Neural crest cell (in vitro differentiated cells): ENCODE measurements at regions not wholly inside any gene's neighbourhood (a gene's known extent, or its start where the extent isn't known, plus 50 kb on each side); places are given as distances from the start of the nearest gene placed in this dataset.

ENCODE experiments used
- DNase-seq: peaks from one replicate; pipeline ENCODE4 v3.0.0; 2021; ENCODE audit warnings: low read depth, mixed read lengths, low spot score
- H3K27ac Mint-ChIP-seq: one replicate; pipeline ENCODE4 v1.8.0; 2021; ENCODE audit warnings: mild to moderate bottlenecking, mixed read lengths; ENCODE audit not compliant: unreplicated experiment
- H3K27me3 Mint-ChIP-seq: 2 replicates; pipeline ENCODE4 v1.8.0; 2021; ENCODE audit warnings: low read depth, mild to moderate bottlenecking, mixed read lengths
- H3K36me3 Mint-ChIP-seq: 2 replicates; pipeline ENCODE4 v1.8.0; 2021; ENCODE audit warnings: low read depth, mild to moderate bottlenecking, mixed read lengths
- H3K4me1 Mint-ChIP-seq: 2 replicates; pipeline ENCODE4 v1.8.0; 2021; ENCODE audit warnings: mixed read lengths
- H3K4me3 Mint-ChIP-seq: one replicate; pipeline ENCODE4 v1.8.0; 2021; ENCODE audit warnings: mild to moderate bottlenecking, mixed read lengths
- H3K9me3 Mint-ChIP-seq: 2 replicates; pipeline ENCODE4 v1.8.0; 2021; ENCODE audit warnings: mixed read lengths
- CTCF ChIP-seq: fragments of 200-600 bp; sonication (generic); conservative IDR thresholded peaks from 2 replicates; pipeline ENCODE4 v1.5.0; 2021; ENCODE audit warnings: antibody characterized with exemption, mild to moderate bottlenecking

- H3K27ac Mint-ChIP-seq, result no peak overlapping the region
- H3K4me3 Mint-ChIP-seq, result no peak overlapping the region
- no peaks in the 10 kb centered on the region for H3K36me3 Mint-ChIP-seq
- peaks cover 27% of the 10 kb centered on the region for H3K4me1 Mint-ChIP-seq
- DNase-seq, result no peak
- no peaks in the 10 kb centered on the region for H3K27me3 Mint-ChIP-seq
- no peak for TF ChIP-seq CTCF
- H3K9me3 Mint-ChIP-seq, result peaks cover 7% of the 10 kb centered on the region
These were observed 125.8 kb upstream of the CREB1 start for GRCh38 chr2:207403950-207404349.

GRCh38 chr2:207405150-207405549, 124.6 kb upstream of the CREB1 start:
- no peak overlapping the region for H3K27ac Mint-ChIP-seq
- no peak for TF ChIP-seq CTCF
- no peaks in the 10 kb centered on the region for H3K27me3 Mint-ChIP-seq
- H3K4me1 Mint-ChIP-seq, result peaks cover 25% of the 10 kb centered on the region
- no peaks in the 10 kb centered on the region for H3K36me3 Mint-ChIP-seq
- peaks cover 5% of the 10 kb centered on the region for H3K9me3 Mint-ChIP-seq
- DNase-seq, result no peak
- no peak overlapping the region for H3K4me3 Mint-ChIP-seq

- Mint-ChIP-seq H3K27ac (peak overlapping the region; percentile 0), H3K9me3 (peaks cover 5% of the 10 kb centered on the region), H3K4me1 (peaks cover 22% of the 10 kb centered on the region), H3K36me3 (no peaks in the 10 kb centered on the region), H3K4me3 (no peak overlapping the region), H3K27me3 (no peaks in the 10 kb centered on the region)
- TF ChIP-seq CTCF, result no peak
- DNase-seq, result no peak
These were observed 121.5 kb upstream of the CREB1 start for GRCh38 chr2:207408086-207408794.

- no peak for DNase-seq
- Mint-ChIP-seq H3K27me3 (no peaks in the 10 kb centered on the region), H3K9me3 (peaks cover 3% of the 10 kb centered on the region), H3K36me3 (no peaks in the 10 kb centered on the region), H3K4me3 (no peak overlapping the region), H3K4me1 (peaks cover 22% of the 10 kb centered on the region), H3K27ac (no peak overlapping the region)
- no peak for TF ChIP-seq CTCF
These were observed 120.2 kb upstream of the CREB1 start for GRCh38 chr2:207409517-207409916.

GRCh38 chr2:207412787-207413310, 116.9 kb upstream of the CREB1 start:
- no peak for DNase-seq
- Mint-ChIP-seq H3K27ac (no peak overlapping the region), H3K4me3 (no peak overlapping the region), H3K4me1 (peaks cover 19% of the 10 kb centered on the region), H3K36me3 (no peaks in the 10 kb centered on the region), H3K27me3 (no peaks in the 10 kb centered on the region), H3K9me3 (no peaks in the 10 kb centered on the region)
- TF ChIP-seq CTCF, result no peak
